HG02852 (cell line): ENCODE measurements at regions not wholly inside any gene's neighbourhood (a gene's known extent, or its start where the extent isn't known, plus 50 kb on each side); places are given as distances from the start of the nearest gene placed in this dataset.

ENCODE experiments used
- ATAC-seq: cut with Tn5 transposase; IDR thresholded peaks from one replicate; pipeline ENCODE4 v1.9.1; 2021; ENCODE audit warnings: mild to moderate bottlenecking, moderate library complexity; ENCODE audit not compliant: unreplicated experiment

- ATAC-seq = no peak
These were observed 381.3 kb upstream of the SPTLC3 start for GRCh38 chr20:12627485-12627884.

- ATAC-seq = no peak
These were observed 370.0 kb upstream of the SPTLC3 start for GRCh38 chr20:12638633-12639312.

- no peak for ATAC-seq
These were observed 368.5 kb upstream of the SPTLC3 start for GRCh38 chr20:12640251-12640650.

DNA sequence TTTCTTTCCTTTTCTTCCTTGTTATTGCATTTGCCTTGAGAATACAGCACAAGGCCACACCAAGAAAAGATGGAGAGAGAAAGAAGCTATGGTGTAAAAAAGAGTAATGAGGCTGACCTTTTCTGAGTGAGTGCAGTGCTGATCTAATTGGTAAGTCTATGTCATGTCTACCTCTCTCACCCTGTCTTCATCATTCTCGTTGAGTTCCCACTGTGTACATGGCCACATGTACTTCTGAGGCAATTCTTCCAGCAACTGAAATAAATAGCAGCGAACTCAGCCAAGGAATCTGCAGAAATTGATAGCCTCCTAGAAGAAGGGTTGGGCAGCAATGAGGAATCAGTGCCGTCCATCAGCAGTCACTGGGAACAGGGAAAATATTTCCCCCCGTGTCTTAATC lies 367.2 kb upstream of the SPTLC3 start:
- no peak for ATAC-seq

DNA sequence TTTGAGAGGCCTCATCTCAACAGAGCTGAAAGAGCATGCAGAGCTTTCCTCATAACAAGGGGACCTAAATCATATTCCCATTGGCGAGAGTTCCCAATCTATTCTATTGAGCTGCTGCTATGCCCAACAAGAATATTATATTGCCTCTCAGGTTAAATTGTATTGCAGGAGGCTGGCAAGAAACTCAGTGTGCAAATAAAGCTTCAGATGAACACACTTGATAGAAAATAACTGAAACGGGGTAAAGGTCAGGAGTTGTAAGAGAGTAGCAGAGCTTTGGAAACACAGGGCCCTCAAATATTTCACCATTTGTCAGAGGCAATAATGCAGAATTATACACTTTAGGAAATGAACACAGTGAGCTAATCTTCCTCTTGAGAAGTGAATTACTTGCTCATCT lies 364.3 kb upstream of the SPTLC3 start:
- ATAC-seq = no peak

- no peak for ATAC-seq
These were observed 359.5 kb upstream of the SPTLC3 start for GRCh38 chr20:12649234-12649633.

DNA sequence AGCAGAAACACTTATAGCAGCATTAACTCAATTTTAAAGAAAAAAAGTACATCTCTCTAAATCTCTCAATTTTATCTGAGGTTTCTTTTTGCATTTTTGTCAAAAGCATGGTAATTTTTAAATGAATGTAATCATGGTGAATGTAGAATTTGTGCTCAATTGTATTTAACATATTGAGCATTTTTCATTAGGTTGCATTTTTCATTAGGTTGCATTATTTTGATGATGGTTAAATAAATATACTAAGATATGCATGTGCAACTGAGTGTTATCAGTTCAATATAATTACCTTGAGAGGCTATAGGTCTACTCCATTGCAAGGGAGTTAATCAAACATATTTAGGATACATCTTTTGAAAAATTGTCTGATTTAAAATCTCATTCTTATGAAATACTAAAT lies 355.1 kb upstream of the SPTLC3 start:
- no peak for ATAC-seq

DNA sequence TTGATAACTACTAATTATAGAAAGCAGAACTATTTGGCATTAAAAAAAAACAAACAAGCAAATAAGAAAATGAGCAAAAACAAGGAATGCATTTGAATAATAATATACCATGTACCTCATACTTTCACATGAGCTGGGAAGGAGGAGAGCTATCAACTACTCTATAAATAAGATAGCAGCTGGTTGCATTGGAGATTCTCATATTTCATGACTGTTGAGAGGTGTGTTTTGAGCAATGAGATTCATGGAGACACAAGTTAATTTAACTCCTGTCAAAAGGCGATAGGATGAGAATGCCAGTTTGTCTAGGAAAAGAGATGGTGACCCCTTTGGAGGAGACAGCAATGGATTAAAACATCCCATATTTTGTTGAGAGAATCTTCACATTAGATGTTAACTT lies 348.8 kb upstream of the SPTLC3 start:
- no peak for ATAC-seq

GRCh38 chr20:12660918-12661317 lies 347.9 kb upstream of the SPTLC3 start:
- ATAC-seq = no peak

DNA sequence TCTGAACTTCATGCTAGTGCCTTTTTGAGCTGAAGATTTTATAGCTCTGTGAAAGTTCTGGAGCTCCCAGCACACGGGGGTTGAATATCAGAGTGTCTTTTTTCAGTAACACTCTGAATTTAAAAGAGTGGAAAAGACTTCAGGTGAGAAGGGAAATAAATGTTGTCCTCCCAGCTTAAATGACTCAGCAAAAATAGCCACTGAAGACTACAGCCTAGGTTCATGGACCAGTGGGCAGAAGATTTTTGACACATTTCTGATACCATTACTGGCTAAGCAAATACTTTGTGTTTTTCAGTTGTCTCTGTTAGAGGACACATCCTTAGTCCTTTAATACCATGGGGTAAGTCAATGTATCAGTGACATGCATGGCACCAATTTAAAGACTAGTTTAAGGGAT lies 338.5 kb upstream of the SPTLC3 start:
- no peak for ATAC-seq

- no peak for ATAC-seq
These were observed 335.4 kb upstream of the SPTLC3 start for GRCh38 chr20:12673352-12673751.

DNA sequence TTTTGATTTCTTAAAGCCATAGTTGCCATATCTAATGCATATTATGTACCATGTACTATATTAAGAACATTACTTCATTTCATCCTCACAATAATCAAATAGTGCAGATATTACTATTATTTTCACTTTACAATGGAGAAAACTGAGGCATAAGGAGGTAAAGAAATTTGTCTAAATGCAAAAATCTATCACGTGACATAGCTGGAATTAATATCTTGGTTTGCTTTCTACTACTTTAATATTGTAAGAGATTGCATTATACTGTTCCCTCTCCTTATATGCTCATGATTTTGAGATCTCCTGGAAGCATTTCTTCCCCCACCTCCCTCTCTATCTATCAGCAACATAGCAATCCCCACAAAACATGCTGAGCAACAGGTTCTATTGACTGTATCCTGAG lies 330.8 kb upstream of the SPTLC3 start:
- no peak for ATAC-seq

- no peak for ATAC-seq
These were observed 329.3 kb upstream of the SPTLC3 start for GRCh38 chr20:12679447-12679846.

- ATAC-seq = no peak
These were observed 326.2 kb upstream of the SPTLC3 start for GRCh38 chr20:12682613-12683012.

DNA sequence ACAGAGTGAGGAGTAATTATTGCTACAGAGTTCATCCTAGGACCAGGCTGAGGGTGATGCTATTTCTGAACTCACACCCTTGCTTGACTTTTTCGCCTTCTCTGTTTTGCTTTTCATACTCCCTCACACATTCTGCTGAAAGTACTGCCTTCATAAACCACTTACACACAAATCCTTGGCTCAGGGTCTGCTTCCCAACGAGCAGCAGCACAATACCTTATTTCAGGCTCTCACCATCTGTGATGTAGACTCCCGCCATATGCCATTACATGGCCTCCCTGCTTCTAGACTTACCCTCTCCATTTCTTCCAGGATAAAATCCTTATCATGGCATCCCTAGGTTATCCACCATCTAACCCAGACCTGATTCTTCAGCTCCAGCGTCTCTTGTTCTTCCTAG lies 321.3 kb upstream of the SPTLC3 start:
- ATAC-seq = no peak

DNA sequence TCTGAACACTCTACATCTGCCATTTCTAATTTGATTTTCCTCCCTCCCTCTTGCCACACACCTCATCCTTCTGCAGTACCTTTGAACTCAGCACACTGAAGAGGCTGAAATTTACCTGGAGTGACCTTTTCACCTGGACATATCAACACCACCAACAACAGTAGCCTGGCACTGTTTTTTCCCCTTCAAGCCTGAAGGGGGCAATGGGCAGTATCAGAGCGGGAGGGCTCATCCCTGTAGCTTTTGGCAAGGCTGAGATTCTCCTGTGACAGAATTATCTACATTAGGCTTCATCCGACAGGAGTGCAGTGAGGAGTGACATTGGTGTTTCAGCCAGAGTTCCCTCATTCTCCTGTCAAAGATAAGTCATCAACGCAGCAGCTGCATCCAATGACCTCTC lies 312.8 kb upstream of the SPTLC3 start:
- ATAC-seq = no peak

- ATAC-seq = no peak
These were observed 310.0 kb upstream of the SPTLC3 start for GRCh38 chr20:12698817-12699216.

DNA sequence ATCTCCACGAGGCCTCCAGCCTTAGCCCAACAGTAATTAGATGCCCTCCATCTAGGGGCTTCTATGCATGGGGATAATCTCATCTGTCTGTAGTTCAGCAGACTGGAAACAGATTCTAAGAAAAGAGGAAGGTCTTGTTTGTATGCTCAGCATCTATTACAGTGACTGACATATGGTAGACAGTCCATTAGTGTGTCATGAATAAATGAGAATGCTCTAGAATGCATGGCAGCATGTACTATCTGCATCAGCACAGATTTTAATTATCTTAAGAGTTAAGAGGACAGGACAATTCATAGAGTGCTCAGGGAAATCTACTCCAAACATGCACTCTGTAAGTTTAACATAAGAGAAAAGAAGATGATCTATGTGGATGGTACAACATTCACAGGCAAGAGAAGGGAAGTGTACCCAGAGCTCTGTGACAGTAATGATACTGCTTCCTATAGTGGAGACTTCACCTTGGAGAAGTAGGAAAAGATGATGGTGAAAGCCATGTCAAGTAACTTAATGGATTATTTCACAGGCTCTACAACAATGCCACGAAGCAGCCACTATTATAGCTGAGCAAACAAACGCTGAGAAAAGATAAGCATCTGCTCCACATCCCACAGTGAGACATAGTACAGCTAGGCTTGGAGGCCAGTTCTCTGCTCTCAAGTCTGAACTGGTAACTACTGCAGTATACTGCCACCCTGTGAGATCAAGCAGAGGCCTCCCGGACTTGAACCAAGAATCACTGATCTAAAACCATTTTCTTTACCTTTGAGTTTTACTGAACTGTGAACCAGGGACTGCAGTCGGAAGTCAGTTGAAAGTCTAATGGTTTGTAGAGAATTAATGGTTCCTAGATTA lies 309.2 kb upstream of the SPTLC3 start:
- ATAC-seq = no peak

DNA sequence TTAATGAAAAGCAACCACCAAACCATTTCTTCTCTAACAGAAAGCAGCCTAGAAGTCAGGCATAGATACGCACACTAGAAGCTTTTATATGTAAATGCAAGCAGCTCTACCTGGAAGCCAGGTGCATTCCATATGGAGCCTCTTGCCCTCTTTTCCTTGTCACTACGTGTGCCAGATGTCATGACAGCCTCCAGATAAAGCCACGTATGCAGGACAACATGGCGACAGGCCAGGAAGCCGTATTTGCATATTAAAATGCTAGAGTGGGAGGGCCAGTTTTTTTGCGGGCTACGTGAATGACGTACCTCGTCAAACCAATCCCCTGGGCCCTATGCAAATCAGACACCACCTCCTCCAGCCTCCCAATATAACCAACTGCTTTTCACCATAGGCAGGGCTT lies 308.1 kb upstream of the SPTLC3 start:
- no peak for ATAC-seq

- no peak for ATAC-seq
These were observed 306.5 kb upstream of the SPTLC3 start for GRCh38 chr20:12702312-12702711.

DNA sequence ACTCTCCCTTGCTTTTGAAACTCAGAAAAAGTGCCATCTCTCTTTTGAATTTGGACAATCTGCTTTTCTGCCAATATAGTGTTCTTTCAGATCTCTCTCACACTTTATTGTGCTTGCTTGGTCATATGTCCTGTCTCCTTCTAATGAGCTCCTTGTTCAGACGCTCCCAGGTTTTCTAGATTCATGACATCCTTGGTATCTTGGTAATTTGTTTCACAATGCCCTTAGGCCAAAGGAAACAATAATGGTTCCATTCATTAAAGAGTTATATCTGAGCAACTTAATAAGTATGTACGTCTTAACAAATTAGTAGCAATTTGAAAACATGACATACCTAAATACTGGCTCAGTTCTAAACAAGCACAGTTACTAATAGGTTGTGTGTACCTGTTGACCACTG lies 293.4 kb upstream of the SPTLC3 start:
- no peak for ATAC-seq

DNA sequence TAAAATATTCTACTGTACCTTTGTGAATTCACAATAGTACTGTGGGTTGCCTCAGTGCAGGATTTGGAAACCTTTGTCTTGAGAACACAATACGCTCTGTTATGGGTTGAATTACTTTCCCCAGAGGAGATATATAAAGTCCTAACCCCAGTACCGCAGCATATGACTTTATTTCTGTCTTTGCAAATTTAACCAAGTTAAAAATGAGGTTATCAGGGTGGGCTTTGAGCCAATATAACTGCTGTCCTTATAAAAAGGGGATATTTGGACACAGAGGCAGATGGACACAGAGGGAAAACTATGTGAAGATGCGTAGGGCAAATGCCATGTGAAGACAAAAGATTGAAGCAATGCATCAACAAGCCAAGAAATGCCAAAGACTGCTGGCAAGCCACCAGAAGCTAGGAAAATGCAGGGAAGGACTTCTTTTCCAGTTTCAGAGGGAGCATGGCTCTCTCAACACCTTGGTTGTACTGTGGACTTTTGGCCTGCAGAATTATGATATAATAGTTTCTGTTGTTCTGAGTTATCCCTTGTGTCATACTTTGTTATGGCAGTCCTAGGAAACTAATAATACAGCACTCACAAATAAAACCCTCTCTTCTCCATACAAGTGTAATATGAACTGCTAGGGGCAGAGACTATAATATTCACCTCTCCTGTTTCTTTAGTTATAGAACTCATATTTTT lies 292.6 kb upstream of the SPTLC3 start:
- no peak for ATAC-seq
